NCI-H226 (cell line): ENCODE measurements at regions not wholly inside any gene's neighbourhood (a gene's known extent, or its start where the extent isn't known, plus 50 kb on each side); places are given as distances from the start of the nearest gene placed in this dataset.
"Not testable (repeated sequence)": the region's sequence is repeated elsewhere in the genome, so short reads cannot be mapped to it uniquely, and the experiment has no call there.

ENCODE experiments used
- DNase-seq: peaks from one replicate; pipeline ENCODE4 v3.0.0-alpha.2; 2015

DNA sequence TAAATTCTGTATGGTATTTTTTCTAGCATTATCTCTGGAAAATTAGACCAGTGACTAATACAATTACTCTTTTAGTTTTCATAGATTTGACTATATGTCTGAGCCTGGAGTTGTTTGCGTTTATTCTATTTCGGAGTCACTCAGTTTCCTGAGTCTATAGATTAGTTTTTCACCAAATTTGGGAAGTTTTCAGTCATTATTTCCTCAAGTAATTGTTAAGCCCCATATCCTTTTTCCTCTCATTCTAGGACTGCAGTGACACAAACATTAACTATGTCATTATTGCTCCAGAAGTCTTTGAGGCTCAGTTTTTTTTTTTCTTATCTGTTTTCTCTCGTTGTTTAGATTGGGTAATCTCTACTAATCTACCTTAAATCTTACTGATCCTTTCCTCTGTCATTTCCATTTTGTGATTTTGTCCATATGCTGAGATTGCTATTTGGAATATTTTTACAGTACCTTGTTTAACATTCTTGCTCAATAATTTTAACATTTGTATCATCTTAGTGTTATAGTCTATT lies 886.2 kb downstream of the LTN1 start:
- no peak for DNase-seq

DNA sequence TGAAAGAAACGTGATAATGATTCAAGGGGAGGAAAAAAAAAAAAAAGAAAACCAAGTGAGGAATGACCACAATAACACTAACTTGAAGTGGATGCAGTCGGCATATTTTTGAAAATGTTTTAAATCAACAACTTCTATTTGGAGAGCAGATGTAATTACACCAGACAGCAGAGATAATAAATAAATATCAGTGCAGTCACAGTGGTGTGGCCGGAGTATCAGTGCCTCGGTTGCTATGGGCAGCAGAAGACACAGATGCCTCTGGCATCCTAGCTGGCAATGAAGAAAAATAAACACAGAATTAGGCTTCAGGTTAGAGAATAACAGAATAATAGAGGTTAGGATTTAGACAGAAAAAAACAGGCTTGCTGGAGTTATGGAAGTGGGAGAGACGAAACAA lies 888.3 kb downstream of the LTN1 start:
- DNase-seq, result no peak

DNA sequence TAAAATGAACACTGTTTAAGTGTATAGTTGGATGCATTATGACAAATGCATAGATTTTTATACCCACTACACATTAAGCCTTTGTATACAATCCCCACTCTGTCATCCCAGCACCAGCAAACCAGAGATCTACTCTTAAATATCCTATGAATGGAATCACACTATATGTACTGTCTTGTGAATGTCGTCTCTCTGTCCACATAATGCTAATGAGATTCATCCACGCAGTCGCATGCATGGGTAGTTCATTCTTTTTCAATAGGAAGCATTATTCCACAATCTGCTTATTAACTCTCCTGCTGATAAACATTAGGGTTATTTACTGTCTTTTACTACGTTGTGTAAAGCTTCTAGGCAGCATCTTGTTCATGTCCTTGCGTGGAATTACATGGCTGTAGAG lies 892.3 kb downstream of the LTN1 start:
- DNase-seq, result no peak

DNA sequence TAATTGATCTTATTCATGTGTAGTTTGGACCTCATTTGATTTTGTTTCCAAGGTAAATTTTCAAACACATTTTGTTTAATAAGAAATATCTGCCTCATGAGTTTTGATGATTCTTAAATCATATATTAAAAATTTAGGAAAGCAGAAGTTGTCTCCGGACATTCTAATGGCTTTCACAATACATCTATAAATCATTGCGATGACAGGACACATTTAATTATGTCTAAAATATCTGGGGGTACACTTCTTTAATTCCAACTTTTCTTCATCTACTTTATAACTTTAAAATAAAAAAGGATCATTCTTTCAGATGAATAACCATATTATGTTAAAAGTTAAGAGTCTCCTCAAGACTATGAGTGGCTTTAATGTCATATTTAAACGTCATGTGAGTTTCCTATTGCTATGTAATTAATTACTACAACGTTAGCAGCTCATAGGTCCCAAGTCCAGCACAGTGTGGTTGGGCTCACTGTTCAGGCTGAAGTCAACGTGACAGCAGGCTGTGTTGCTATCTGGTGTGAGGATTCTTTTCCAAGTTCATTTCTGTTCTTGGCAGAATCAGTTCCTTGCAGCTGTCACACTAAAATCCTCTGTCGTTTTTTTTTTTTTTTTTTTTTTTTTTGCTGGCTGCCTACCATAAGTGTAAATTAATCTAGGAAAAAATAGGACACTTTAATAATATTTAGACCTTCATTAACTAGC lies 893.5 kb downstream of the LTN1 start:
- DNase-seq, result no peak

DNA sequence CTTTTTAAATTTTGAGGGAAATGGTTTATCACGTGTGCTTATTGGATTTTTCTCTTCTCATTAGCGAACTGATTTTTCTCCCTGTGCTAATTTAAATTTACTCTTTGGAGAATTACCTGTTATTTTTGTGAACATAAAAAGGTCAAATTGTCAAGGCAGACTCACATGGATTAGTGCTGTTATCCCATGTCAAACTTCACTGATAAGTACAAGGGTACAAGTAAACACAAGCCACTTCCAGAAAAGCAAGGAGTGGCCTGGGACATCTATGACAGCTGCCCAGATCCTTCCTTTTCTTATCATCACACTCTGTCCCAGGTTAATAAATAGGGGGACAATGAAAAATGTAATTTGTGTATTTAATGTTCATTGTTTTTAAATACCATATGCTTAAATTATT lies 901.2 kb downstream of the LTN1 start:
- no peak for DNase-seq

DNA sequence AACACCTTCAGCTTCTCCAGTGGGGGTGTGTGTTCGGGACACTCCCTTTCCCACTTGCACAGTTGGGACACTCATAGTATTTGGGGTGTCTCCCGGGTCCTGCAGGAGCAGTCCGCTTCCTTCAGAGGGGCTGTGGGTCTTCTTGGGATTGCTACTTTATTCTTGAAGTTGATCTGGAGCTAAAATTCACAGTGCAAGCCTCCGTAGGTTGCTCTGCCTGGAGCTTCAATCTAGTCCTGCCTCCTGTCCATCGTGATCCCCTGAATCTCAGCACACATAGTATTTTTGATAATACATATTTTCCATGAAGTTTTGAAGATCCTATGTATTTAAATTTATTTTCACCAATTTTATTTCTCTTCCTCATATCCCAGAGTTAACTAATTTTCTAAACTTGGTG lies 902.1 kb downstream of the LTN1 start:
- DNase-seq, result no peak

DNA sequence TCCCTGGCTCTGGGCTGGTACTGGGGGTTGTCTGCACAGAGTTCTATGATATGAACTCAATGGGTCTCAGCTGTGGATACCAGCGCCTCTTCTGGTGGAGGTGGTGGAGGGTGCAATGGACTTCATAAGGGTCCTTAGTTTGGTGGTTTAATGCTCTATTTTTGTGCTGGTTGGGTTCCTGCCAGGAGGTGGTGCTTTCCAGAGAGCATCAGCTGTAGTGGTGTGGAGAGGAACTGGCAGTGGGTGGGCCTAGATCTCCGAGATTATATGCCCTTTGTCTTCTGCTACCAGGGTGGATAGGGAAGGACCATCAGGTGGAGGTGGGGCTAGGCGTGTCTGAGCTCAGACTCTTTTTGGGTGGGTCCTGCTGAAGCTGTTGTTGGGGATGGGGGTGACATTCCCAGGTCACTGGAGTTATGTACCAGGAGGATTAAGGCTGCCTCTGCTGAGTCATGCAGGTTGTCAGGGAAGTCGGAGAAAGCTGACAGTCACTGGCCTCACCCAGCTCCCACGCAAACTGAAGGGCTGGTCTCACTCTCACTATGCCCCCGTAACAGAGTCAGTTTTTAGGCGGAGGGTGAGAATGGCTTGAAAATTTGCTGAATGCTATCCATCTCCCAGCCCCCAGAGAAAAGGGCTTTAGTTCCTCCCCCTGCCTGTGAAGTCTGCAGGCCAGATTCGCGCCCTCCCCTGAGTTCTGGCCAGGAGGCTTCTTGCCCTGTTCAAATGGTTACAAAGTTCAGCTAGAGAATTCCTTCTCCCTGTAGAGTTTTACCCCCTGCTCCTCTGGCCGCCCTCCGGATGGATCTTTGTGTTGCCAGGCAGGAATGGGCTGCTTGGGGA lies 902.9 kb downstream of the LTN1 start:
- DNase-seq, result no peak

DNA sequence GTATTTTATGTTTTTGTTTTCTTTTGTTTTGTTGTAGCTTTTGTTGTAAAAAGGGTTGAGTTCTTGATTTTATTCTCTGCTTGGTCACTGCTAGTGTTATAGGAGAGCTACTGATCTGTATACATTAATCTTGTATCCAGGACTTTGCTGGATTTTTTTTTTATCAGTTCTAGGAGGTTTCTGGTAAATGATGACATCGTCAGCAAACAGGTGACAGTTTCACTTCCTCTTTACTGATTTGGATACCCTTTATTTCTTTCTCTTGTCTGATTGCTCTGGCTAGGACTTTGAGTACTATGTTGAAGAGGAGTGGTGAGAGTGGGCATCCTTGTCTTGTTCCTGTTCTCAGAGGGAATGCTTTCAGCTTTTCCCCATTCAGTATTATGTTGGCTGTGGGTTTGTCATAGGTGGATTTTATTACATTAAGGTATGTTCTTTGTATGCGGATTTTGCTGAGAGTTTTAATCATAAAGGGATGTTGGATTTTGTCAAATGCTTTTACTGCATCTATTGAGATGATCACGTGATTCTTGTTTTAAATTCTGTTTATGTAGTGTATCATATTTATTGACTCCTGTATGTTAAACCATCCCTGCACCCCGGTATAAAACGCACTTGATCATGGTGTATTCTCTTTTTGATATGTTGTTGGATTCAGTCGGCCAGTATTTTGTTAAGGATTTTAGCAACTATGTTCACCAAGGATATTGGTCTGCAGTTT lies 905.7 kb downstream of the LTN1 start:
- DNase-seq, result no peak

DNA sequence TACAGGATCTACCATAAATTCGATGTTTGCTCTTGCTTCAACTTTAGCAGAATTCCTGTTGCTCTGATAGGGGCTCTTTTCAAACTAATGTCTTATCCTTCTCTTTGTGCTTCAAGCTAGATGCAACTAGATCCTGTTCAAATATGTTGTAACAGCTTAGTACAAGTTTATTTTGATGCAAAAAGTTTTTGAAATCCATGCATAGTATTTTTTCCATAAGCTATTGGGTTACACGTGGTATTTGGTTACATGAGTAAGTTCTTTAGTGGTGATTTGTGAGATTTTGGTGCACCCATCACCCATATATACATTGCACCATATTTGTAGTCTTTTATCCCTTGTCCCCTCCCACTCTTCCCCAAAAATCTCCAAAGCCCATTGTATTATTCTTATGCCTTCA lies 907.7 kb downstream of the LTN1 start:
- DNase-seq, result no peak

DNA sequence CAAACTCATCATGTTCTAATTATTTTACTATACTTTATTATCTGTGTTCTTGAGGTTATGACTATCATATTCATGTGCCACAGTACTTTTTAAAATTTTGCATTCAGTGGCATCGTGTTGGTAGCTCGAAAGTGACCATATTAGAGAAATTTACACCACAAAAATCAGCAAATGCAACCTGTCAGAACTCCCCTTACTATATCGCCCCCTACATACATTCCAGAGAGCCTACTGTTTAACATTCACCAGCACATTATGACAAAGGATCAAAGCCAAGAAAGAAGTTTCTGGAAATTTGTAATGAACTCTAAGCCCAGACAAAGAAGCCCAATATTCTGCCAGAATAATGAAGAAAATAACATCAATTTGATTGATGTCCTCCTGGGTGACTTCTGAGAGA lies 909.3 kb downstream of the LTN1 start:
- DNase-seq, result no peak

DNA sequence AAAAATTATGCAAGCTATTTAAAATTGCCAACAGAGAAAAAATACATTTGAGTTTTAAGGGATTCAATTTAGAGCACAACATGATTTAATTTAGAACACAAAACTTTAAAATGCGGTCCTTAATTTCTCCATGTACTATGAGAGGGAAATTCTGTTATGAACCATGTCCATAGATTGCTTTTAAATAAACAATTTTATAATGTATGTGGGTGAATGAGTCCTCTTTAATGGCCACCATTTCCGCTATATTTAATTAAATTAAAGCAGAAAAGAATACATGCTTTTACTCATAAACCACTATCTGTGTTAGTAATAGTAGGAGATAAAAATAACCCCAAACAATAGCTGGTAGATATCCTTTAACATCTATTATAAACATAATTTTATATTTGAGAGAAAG lies 914.6 kb downstream of the LTN1 start:
- DNase-seq, result no peak

DNA sequence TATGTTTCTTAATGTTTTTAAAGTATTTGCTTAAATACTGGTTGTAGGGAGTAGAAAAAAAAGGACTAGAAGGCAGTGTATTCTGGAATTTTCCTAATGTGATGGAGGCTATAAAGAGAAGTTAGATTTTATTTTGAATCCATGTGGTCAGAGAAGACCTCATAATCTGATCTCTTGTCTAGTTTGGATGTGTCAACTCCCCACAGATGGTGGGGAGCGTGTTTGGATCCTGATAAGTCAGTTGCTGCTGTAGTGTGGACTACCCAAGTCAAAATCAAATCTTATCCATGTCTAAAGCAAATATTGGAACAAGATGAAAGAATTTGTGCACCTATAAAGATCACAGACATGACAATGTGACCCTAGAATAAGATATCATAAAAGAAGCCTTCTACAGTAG lies 918.0 kb downstream of the LTN1 start:
- DNase-seq, result no peak

DNA sequence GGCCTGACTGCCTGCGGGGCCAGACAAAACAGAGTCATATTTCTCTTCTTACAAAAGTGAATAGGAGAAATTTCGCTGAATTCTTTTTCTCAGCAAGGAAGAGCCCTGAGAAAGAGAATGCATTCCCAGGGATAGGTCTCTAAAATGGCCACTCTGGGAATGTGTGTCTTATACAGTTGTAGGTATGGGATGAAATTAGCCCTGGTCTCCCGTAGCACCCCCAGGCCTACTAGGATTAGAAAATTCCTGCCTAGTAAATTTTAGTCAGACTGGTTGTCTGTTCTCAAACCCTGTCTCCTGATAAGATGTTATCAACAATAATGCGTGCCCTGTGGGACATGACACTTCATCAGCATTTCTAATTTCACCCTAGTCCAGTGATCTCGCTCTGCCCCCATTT lies 920.1 kb downstream of the LTN1 start:
- DNase-seq, result no peak

DNA sequence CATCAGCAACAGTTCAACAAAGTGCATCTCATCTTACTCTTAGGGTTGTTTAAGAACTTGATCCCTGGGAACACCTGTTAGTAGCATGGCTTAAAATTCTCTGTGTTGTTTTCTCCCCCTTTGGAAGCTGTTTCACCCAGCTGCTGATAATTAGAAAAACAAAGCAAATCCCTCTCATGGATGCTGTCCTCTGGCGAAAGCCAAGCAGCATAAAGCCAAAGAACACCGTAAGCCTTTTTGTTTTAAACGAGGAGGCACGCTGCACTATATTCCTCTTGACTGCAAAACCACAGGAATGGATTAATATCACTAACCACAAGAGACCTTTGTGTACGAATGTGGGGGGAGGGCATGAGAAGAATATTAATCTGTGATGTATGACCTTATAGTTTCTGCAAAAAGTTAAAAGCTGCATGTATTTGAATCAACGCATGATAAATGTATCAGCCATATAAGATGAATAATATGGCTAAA lies 923.2 kb downstream of the LTN1 start:
- no peak for DNase-seq

DNA sequence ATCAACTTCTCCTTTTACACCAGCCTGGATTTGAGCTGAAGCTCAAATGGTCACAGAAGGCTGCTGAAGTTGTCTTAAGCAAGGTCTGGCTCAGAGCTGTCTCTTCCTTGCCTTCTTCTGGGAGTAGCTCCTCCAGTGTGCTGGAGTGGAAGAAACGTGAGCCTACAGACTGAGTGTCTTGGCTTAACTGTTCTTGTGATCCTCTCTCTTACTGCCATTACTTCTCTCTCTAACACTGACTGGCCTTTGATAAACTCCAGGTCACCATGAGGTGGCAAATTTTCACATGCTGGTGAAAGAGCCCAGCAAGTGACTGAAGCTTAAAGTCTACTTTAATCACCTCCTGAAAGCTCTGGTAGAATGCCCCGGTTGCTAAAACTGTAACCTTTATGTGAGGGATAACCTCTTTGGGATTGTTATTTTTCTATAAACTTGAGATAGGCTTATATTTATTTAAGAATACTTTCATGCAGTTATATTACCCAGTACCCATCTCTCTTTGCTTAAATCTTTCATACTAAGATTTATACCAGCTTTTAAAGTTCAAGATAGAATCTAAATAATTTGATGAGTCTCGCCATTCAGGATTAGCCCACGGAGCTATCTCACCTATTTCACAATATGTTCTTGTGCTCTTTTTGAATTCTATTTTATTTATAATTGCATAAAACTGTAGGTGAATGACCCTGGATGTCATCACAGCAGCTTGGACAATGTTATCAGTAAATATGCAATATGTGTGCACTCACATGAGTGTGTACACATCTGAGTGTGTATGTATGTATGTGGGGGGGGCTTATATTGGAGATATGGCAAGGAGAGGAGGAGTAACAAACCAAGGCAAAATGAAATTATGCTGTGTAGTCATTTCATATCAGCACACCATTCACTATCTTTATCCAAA lies 924.0 kb downstream of the LTN1 start:
- DNase-seq, result no peak

DNA sequence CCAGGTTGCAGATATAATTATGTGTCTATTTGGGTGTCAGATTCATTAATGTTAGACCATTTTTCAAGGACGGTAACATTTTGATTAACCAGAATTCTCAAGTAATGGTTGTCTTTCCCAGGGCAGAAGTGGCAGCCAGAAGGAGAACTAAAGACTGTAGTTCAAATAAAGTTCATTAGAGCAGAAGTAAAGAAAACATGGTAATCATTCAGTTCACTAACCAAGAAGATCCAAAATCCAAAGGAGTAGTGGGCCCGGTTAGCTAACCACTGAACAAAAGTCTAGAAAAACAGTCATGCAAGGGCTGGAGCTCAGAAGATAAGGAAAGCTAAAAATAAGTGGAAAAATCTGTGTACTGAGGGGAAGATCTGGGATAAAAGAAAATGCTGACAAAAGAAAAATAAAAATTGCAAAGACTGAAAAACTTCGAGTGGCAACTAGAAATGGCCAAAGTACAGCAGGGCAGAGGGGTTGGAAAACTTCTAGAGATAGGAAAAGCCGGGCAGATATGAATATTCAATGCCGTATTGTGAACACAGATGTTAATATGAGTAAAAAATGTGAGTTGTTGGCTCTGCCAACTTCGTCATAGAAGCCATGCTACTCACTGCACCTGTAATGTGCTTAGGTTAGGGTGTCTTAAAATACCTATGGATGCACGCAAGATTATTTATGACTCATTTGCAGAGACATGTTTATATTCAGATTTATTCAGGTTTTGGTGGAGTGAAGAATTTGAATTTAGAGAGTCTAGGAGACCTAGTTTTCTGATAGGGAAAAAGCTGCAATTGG lies 925.9 kb downstream of the LTN1 start:
- no peak for DNase-seq

DNA sequence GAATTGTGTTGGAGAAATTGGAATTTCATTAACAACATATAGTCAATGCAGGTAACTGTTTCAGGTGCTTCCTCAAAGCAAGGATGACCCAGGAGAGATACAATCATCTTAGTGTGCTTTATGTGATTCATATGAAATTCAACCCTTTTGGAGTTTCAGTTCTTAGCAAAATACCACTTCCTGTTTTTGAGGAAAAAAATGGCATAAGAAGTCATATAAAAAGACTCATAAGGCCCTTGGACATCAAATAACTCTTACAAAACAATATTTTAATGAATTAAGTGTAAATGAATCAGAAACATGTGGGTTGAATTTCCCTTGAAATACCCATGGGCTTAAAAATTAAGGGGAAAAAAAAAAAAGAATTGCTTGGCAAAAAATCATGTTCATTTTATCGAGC lies 926.6 kb downstream of the LTN1 start:
- no peak for DNase-seq

DNA sequence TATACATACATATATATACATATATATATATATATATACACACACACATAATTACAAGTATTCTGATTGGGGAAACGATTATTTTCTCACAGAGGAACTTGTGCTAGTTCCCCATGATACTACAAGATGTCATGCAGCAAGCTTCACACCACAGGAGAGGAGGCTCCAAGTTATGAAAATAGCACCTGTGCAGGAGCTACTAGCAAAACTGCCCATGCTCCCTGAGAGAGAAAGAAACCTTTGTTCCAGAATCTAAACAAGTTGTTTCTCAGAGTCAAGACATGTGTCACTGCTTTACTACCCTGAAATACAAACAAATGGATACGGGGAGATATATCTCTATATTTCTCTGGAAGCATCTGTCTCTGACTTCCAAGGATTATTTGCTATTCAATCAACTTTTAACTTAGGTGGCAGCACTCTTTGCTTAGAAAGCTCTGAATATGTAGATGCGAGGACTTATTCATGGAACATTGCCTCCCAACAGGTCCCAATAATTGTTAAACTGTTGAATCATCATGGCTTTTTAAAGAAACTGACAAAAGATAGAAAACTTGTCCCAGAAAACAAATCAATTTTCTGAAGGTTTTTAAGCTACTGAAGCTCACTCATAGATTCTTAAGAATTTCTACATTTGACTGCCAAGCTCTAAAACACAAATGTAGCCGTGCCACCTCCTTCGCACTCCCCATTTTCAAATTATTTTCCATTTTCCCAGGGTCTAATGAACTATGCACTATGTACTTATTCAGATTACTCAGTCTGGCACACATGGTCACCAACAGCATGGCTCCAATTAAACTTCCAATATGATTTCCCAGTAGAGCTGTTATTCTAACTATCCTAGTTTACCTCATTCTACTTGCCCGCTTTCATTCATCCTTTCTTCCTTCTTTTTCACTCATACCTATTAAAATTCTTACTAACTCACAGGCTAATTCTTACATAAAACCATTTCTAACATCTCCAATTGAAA lies 929.1 kb downstream of the LTN1 start:
- DNase-seq, result no peak

DNA sequence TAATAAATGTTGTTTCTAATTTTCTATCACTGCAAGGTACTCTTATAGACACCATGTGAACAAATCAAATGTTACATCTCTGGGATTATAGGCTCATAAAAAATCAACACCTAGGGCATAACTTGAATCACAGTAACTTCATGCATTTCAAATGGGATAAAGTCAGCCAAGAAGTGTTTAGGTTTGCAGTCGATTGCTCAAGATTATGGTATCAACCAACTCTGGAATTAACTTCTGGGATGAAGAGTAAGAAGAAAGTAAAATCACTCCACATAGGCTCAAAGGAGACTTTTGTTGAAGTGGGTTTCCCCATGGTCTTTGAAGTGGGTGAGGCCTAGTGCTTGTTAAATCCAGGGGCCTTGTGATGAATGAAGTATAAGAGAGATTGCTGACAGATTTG lies 939.7 kb downstream of the LTN1 start:
- not testable (repeated sequence) for DNase-seq

DNA sequence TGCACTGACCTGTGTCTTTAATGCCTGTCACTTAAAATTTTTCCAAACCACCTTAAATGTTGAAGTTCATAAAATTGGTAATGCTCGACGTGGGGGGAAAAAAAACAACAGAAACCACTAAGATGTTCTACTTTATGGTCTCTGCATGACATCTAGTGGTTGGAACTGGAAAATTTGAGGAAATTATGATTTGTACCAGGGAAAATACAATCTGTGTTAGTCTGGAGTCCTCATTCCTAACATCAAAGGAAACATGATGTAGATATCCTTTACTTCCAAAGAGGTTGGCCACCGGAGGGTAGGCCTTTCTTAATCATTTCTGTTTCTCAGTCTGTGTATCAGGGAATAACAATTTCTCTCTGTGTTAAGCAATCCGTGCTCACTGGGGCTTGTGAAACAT lies 941.0 kb downstream of the LTN1 start:
- peak; percentile 43 for DNase-seq
